ENCODE measurements at regions not wholly inside any gene's neighbourhood (a gene's known extent, or its start where the extent isn't known, plus 50 kb on each side); places are given as distances from the start of the nearest gene placed in this dataset.
"Not testable (repeated sequence)": the region's sequence is repeated elsewhere in the genome, so short reads cannot be mapped to it uniquely, and the experiment has no call there.

DNA sequence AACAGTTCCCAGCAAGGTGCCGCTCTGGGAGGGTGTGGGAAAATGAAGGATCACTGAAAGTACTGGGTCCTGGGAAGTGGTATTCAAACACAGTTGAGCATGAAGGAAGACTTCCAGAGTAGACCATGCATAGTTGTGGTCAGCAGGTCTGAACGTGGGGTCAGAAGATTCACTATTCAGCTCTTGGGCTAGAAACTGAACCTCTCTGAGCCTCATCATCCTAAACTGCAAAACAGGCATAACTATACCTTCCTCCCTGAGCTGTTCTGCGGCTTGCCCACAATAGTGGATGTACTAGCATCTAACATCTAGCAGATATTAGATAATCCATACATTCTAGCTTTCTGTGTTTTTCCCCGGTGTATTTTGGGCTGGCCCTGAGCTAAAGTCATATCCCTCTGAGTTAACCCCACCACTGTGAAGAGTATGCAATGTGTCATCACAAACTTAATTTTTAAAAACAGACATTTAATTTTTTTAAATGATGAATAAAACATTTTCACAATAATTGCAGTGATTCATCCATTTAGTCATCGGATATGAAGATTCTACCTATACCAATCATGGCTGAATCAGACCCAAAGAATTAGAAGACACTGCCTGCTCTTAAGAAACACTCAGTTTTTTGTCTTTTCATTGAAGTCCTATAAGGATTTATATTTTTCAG lies 179.1 kb downstream of the BLID start:
- DNase-seq, result no peak

DNA sequence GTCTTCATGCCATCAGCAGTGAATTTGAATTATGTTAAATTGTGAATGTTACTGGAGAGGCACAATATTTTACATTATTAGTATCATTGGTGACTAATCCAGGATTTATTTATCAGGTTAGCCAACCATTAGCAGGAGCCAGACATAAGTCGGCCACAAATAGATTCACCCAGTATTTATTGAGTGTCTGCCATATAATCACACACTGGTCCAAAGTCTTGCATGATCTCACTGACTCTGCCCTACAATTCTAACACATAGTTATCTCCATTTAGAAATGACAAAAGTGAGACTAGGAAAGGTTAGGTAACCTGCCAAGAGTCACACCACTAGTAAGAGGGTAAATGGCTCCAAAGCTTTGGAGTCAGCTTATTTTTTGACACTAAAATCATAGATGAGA lies 179.6 kb downstream of the BLID start:
- DNase-seq, result no peak

DNA sequence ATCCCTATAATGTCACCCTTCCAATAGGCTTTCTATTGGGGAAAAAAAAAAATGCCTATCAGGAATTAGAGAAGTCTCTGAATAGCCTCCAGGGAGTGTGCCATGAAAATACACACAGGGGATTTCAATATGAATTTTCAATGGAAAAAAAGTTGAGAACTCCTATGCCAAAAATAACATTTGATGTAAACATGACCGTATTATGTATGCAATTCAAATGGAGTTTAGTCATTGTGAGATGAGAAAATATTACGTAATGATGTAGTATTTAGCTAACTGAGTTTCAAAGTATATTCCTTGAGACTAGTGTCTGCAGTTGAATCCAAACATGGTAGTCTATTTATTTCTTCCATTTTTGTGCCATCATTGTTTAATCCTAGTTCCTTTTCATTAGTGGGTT lies 182.3 kb downstream of the BLID start:
- DNase-seq, result no peak

DNA sequence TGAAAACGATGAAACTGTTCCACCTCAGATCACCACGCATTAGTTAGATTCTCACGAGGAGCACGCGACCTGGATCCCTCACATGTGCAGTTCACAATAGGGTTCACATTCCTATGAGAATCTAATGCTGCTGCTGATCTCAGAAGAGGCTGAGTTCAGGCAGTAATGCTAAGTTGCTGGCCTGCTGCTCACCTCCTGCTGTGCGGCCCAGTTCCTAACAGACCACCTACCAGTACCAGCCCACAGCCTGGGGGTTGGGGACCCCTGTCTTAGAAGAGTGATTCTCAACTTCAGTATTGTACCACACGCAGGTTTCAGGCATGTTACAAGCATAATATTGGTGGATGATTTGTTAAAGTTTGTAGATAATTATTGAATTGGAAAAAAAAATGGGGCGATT lies 182.7 kb downstream of the BLID start:
- DNase-seq, result no peak

DNA sequence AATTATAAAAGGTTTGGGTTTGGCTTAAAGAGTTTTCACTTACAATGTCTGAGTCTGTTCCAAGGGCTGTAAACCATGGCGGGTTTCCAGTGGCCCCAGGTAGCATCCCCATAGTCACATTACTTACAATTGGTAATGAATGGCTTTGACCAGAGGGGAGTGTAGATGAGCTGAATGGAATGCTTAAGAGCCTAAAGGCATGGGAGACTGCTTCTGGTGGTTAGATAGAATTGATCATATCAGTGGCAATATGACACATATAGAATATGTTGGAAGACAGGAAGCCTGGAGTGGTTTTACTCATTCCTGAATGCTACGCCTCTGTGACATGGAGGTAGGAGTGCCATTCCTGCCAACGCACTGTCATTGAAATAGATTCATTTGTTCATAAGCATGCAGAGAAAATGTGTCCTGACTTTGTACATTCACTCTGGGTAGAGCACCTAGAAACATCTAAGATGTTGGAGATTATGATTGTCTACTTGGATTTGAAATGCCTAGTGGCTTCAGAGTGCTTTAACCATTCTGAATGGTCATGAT lies 183.3 kb downstream of the BLID start:
- DNase-seq, result no peak

DNA sequence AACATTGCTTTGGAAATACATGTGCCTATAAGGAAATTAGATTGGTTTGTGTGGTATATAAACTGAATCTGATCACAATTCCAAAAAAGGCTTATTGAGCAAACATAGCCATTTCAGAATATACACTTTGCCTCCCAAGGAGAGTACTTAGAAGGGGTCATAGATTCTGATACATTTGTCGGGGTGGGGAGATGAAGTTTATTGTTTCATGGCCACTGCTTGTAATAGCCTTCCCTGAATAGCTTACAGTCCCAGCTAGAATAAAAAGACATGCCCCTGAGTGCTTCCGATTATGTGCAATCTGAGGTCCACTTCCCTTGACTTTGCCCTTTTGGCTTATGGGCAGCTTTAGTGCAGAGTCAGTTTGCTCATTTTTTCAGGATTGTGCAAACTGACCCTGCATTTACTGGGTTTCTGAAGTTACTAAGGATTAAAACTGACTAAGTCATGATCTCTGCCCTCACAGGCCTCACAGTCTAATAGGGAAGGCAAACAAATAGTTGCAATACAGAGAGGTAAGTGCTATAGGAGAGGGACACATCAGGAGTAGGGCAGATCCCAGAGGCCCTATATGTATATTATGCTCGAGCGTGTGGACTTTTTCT lies 184.2 kb downstream of the BLID start:
- DNase-seq, result no peak

DNA sequence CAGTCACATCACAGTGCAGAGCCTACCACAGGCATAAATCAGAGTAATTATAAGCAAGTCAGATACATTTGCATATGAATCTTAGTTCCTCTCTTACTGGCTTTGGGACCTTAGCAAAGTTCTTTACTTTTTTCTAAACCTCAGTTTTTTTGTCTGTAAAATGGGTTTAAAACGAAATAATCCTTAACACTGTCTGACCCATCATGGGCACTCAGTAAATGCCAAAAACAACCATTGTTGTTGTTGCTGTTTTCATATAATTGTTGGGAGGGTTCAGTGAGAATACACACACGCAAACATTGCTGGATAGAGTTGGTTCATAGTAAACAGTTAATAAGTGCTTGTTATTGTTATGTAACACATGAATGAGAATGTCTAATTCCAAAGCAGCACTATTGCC lies 184.9 kb downstream of the BLID start:
- DNase-seq, result no peak

DNA sequence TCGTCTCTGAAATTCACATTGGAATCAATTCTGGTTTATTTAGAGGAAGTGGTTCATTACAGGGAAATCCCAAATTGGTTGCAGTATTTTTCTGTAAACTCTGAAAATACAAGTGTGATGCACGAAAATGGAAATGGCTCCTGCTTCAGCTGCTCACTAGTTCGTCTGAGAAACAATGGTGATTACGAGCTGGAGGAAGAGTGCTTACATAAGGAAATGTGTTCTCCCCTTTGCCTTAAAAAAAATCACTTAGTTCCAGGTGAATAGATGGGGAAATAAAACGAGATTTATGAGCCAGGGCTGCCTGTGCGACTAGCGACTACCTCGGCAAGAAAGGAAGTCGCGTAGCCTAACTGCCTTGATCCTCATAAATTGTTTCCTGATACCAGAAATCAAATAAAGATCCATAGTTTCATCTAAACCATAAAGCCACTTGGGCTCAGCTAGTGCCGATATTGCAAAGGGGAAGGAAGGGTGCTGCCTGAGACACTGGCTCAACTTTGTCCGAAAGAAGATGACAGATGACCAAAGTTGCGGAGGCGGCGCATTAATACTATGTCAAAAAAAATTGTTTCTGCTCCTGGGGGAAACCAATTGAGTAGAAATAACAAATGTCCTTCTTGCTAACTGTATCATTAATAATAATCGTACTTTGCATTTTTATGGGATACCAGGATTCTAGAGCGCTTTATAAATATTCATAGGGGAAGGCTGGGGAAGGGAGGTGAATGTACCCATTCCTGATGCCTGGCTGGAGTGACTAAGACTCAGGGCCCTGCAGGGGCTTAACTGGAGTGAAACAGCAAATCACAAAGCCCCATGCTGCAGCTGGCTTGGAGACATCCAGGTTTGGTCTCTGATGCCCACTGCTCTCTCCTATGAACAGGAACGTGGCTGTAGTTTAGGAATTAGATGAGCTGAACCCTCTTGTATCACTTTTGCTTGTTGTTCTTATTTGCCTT lies 185.7 kb downstream of the BLID start:
- peak; percentile 88 for DNase-seq

DNA sequence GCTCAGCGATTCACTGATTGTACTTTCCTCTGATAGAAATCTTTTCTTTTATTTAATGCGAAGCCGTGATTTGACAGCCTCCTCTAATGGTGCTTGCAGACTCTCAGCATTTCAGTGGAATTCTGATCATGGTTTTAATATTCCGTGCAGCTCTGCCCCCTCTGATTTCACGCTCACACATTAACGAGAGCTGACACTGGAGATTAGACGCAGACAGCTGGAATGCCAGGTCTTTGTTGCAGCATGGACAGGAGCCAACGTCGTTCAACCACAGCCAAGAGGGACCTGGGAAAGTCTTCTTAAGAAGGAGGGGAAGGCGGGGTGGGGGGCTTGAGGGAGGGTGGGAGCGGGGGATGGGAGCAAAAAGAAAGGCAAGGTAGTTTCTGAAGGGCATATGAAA lies 186.4 kb downstream of the BLID start:
- DNase-seq, result peak; percentile 92

DNA sequence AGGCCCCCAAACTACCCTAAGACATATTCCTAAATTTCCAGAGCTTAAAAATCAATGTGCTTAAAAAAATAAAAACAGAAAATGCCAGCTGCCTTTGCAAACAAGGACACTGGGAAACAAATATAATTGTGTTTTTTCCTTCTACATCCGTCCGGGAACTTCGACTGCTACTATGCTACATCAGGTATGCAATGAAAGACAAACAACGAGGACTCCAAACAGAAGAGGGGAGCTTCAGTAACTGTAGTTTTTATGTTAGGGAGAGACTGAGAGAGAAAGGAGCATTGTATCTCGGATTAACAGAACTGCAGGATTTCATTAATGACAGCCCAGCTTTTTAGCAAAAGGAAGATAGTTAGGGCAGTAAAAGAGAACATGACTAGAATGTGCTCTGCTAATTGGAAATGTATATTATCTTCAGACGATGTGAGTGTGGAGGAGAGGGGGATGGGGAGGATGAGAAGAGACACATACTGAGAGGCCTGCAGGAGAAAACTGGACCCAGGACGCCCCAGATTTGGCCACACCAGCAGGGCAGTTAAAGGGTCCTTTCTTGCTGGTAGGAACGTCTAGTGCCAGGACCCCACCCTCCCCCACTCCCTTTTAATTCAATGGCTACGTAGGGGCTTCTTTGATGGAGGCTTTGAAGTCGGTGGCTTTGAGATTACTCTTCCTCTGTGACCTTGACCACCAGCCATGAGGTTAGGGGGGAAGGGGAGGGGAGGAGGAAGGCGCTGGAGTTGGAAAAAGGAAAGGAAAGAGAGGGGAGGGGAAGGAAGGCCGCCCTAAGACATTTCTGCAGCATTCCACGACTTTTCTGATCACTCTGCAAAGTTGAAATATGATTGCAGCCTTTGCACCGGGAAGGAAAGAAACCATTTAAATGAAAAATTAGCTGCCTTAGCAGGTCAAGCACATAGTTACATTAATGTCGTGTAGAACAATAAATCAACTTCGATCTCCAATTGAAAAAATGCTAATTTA lies 187.1 kb downstream of the BLID start:
- no peak for DNase-seq

DNA sequence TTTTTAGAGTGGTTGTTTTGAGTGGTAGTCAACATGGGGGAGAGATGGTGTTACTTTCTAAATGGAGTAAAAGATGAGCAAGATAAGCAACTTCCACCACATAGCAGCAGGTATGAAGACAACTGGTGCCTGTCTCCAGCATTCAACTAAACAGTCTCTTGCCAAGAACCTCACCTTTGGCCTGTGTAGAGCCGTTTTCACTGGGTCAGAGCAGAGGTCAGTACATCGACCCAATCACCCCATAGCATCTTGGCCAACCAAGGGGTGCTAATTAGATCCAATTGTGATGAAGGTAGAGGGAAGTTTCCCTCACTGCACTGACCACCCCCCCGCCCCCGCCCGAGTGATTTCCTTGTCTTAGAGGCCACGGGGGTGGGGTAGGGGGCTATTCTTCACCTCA lies 188.2 kb downstream of the BLID start:
- DNase-seq, result no peak

DNA sequence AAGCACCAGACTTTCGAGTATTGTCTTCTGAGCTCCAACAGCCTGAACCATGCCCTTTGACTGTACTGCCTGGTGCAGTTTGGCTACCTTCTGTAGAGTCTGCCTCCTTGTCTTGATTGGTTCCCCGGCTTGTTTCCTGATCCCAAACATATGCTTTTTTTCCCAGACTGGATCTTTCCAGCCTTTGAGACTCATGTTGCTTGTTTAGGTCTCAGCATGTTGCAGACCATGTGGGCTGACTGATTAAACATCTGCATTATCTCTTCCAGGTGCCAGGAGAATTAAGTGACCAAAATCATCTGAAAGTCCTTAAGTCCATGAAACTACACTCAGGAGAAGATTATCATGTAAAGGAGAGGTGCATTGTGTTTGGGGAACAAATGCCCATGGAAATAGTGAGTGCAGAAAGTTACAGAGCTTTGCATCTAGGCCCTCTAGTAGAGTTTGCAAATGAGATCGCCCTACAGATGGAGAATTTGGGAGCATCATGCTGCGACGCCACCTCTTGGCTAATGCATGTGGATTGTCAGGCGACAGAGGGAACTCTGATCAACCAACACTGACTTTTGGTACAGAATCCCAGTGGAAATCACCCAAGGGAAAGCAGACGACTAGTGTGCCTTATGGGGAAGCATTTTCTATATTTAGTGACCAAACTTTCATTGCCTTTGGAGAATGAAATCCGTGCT lies 188.8 kb downstream of the BLID start:
- DNase-seq, result no peak

DNA sequence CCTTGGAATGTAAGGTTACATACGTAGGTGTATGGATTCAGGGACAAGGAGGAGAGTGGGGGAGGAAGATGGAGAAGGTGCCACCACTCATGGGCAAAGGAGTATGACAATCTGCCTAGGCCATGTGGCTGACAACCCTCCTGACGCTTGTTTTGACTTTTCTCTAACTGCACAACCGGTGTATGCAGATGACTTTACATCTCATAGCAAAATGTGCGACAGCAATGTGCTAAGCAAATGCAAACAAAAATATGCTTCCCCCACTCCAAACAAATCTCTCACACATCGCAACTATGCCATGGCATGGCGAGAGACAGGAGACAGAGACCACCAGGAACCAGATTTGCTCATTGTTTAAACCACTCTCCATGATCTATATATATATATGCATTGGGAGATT lies 191.8 kb downstream of the BLID start:
- DNase-seq, result no peak

DNA sequence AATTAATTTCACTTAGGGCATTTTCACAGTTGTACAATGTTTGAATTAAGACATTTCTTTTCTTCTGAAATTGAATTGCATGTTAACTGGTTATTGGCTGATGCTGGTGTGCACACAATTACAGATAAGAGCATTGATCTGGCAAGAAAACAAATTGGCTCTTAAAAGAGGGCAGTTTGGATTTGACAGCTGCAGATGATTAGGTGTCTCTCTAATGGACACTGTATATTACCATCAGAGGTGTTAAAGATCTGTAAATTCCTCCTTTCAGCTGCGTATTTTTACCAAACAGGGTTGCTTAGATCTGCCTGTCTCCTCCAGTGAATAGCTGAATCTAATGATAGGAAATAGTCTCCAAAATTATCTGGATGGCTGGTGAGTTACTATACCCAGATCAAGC lies 198.5 kb downstream of the BLID start:
- DNase-seq, result no peak

DNA sequence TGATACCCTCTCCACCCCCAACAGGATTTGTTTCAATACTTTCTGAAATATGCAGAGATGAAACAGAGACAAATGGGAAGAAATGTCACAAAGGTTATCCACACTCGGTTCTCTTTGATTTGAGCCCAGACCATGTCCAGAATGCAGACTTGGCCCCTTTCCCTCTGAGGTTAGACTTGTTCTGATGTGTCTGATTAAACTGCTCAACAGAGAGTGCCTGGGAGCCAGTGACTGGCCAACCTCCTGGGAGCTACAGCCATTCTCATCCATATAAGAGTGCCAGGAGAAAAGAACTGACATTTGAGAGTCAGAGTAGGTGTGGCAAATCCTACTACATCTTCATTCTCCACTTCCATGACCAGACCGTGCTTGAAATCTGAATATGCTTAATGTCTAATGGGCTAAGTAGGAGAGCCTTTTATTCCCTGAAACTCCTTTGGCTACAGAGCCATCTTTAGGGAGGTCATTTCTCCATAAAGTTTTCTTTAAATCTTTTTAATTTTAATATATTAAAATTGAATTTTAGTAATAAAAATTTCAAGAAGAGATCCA lies 201.4 kb downstream of the BLID start:
- DNase-seq, result no peak

DNA sequence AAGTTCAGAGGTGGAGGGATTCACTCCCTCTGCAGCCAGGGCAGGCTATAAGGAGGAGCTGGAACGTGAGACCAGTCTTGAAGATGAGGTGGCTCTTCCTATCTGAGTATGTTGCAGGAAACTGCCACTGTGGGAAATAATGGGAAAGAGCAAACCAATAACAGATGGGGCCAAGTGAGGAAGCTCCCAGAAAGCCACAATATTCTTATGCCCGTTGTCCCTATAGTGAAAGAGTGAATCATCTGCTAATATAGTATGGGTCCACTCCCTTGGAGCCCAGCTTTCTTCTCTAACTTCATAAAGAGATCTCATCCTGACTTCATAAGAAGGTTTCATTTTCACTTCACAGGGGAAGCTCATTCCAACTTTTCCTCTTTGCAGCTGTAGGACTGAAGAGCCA lies 206.4 kb downstream of the BLID start:
- no peak for DNase-seq

DNA sequence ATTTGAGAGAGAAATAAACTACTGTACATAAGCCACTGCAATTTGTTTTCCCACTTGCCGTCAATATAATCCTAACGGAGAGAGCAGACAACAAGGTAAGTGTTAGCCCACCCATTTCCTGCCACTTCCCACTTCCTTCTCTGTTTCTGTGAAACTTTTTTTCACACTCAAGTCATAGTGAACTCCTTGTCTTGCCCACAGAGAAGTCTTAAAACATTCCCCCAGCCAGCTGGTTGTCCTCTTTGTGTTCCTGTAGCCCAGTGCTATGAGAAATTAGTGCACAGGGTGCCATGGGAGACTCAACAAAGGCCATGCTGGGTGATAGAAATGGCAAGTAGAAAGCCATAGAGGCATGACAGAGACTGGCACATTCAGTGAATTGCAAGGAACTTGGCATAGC lies 208.6 kb downstream of the BLID start:
- no peak for DNase-seq

DNA sequence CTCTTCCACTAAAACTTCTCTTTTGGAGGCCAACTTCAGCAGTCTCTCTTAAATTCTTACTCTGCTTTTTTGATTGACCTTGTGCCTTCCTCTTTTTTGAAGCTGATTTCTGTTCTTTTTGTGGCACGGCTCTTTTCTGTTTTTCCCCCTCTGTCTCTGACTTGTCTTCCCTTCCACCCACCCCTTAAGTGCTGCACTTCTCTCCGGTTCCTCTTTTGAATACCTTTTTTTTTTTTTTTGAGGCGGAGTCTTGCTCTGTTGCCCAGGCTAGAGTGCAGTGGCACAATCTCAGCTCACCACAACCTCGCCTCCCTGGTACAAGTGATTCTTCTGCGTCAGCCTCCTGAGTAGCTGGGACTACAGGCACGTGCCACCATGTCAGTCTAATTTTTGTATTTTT lies 211.9 kb downstream of the BLID start:
- DNase-seq, result no peak

DNA sequence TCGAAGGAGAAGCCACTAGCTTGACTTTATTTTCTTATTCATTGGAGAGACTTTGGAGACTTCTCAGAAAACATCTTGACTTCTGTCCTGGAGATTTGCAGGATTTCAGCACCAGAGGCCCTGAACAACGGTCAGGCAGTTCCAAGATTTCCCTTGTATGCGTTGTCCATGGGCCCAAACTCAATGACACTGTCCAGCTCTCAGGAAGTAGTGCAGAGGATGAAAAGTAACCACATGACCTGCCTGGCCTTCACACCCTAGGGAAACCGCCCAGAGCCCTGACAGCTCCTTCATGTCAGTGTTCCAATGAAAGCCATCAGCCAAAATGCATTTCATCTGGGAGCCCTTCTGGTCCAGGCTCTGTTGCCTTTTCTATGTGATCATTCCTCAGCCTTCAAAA lies 214.1 kb downstream of the BLID start:
- no peak for DNase-seq

DNA sequence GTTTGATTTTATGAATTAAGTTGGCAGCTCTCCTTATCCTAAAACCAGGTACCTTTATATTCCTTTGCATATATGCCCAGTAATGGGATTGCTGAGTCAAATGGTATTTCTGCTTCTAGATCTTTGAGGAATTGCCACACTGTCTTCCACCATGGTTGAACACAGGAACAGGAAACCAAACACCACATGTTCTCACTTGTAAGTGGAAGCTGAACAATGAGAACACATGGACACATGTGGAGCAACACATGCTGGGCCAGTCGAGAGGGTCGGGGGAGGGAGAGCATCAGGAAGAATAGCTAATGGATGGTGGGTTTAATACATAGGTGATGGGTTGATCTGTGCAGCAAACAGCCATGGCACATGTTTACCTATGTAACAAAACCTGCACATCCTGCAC lies 214.6 kb downstream of the BLID start:
- not testable (repeated sequence) for DNase-seq

DNA sequence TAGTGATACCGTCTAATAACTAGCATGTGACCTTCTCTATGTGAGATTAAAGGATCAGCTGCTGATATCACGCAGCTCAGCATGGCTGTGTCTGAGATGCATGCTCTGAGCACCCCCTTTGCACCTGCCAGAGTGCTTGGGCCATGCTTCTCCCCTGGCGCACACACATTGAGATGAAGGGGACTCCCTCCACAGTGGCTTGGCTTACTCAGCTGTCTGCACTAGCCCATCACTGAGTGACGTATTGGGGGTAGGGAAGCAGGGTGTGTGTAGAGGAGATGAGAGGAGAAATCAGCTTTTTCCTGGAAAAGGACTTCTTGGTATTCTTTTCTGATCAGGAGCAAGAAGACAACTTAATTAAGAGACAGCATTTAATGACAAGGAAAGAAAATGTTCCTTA lies 216.5 kb downstream of the BLID start:
- no peak for DNase-seq

DNA sequence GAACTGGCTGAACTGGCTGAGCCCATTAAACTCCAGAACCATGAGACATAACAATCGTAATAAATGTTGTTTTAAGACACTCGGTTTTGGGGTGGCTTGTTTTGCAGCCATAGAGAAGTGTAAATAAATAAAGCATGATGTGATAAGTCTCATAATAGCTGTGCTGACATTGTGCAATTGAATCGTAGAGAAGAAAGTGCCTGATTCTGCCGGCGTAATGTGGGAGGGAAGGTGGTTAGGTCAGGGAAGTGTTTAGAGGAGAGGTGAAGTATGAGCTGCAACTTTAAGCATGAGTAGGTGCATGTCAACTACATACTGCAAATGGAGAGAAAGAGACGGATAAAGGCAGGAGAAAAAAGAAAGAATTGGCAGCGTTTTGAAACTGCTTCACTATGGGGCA lies 217.1 kb downstream of the BLID start:
- DNase-seq, result no peak

All from DMS79 (cell line).